PC-3 (cell line): ENCODE measurements at regions not wholly inside any gene's neighbourhood (a gene's known extent, or its start where the extent isn't known, plus 50 kb on each side); places are given as distances from the start of the nearest gene placed in this dataset.

Experiments
- ATAC-seq: fragments of 200-7000 bp; cut with Tn5 transposase; 2 replicates; pipeline ENCODE4 v1.9.1; 2020; ENCODE audit warnings: mild to moderate bottlenecking, moderate library complexity
- BruUV-seq: library from RNA; stranded (reverse); fragments of 400-500 nt; replicated peaks from 2 replicates; lab custom pipeline; 2021; lab: Mats Ljungman, UMichigan
- CTCF ChIA-PET: fragments of 300-600 bp; sonication (Branson Sonifier 250); formaldehyde crosslinking; loops from one replicate; lab custom pipeline; 2022; ENCODE audit warnings: antibody characterized with exemption; lab: Charles Lee
- POLR2A ChIA-PET: fragments of 300-600 bp; sonication (Branson Sonifier 250); formaldehyde crosslinking; loops from one replicate; lab custom pipeline; 2022; ENCODE audit warnings: antibody characterized with exemption; ENCODE audit not compliant: unreplicated experiment; lab: Charles Lee
- DNase-seq: peaks from one replicate; pipeline ENCODE4 v3.0.0-alpha.2; 2015
- H2AFZ ChIP-seq: fragments of 300-600 bp; sonication (generic); 2 replicates; pipeline ENCODE4 v1.6.0; 2016; ENCODE audit warnings: antibody characterized with exemption, low read length
- H3F3A ChIP-seq: fragments of 300-600 bp; sonication (generic); one replicate; pipeline ENCODE4 v1.6.0; 2017; ENCODE audit warnings: antibody characterized with exemption, low read length, control low read depth, mild to moderate bottlenecking; ENCODE audit not compliant: unreplicated experiment
- H3K27ac ChIP-seq: fragments of 300-600 bp; sonication (generic); 2 replicates; pipeline ENCODE4 v1.5.1; 2016; ENCODE audit warnings: mild to moderate bottlenecking, low read length
- H3K27me3 ChIP-seq: fragments of 300-600 bp; sonication (generic); 2 replicates; pipeline ENCODE4 v1.6.1; 2016; ENCODE audit warnings: low read length, mixed read lengths
- H3K36me3 ChIP-seq: fragments of 300-600 bp; sonication (generic); 2 replicates; pipeline ENCODE4 v1.6.1; 2016; ENCODE audit warnings: low read depth, mixed run types, low read length, mixed read lengths
- H3K4me1 ChIP-seq: fragments of 300-600 bp; sonication (generic); 2 replicates; pipeline ENCODE4 v1.5.1; 2016; ENCODE audit warnings: low read length; ENCODE audit not compliant: insufficient read depth
- H3K4me2 ChIP-seq: fragments of 300-600 bp; sonication (generic); 2 replicates; pipeline ENCODE4 v1.6.0; 2016; ENCODE audit warnings: low read length
- H3K4me3 ChIP-seq: fragments of 300-600 bp; sonication (generic); 2 replicates; pipeline ENCODE4 v1.5.1; 2016; ENCODE audit warnings: mild to moderate bottlenecking, low read length, mixed read lengths
- H3K79me2 ChIP-seq: fragments of 300-600 bp; sonication (generic); 2 replicates; pipeline ENCODE4 v1.6.1; 2017; ENCODE audit warnings: low read length, mixed read lengths
- H3K9ac ChIP-seq: fragments of 300-600 bp; sonication (generic); 2 replicates; pipeline ENCODE4 v1.6.0; 2016; ENCODE audit warnings: mild to moderate bottlenecking, low read length
- H3K9me2 ChIP-seq: fragments of 300-600 bp; sonication (generic); replicated peaks from 2 replicates; pipeline ENCODE4 v1.6.1; 2016; ENCODE audit warnings: mixed run types, low read length, mixed read lengths
- H3K9me3 ChIP-seq: fragments of 300-600 bp; sonication (generic); 2 replicates; pipeline ENCODE4 v1.6.1; 2016; ENCODE audit warnings: low read length, mixed read lengths
- H4K20me1 ChIP-seq: fragments of 300-600 bp; sonication (generic); 2 replicates; pipeline ENCODE4 v1.6.1; 2016; ENCODE audit warnings: low read length, mixed read lengths
- EZH2 ChIP-seq: fragments of 300-600 bp; sonication (generic); IDR thresholded peaks from one replicate; pipeline ENCODE4 v1.6.1; 2017; ENCODE audit warnings: antibody characterized with exemption, mild to moderate bottlenecking, low read length; ENCODE audit not compliant: unreplicated experiment
- EZH2phosphoT487 ChIP-seq: fragments of 300-600 bp; sonication (generic); IDR thresholded peaks from 2 replicates; pipeline ENCODE4 v1.6.1; 2018; ENCODE audit warnings: mild to moderate bottlenecking, antibody characterized with exemption, low read length, borderline replicate concordance
- intact Hi-C: fragments of 100-400 bp; cut with micrococcal nuclease; formaldehyde crosslinking; loops from 2 replicates; pipeline ENCODE4 v1.9.0; 2023
- TF ChIP-seq, protein P1 (sequence below): fragments of 300-600 bp; sonication (generic); conservative IDR thresholded peaks from 2 replicates; pipeline ENCODE4 v1.5.1; 2017; ENCODE audit warnings: antibody characterized with exemption, low read depth, mild to moderate bottlenecking, low read length

DNA sequence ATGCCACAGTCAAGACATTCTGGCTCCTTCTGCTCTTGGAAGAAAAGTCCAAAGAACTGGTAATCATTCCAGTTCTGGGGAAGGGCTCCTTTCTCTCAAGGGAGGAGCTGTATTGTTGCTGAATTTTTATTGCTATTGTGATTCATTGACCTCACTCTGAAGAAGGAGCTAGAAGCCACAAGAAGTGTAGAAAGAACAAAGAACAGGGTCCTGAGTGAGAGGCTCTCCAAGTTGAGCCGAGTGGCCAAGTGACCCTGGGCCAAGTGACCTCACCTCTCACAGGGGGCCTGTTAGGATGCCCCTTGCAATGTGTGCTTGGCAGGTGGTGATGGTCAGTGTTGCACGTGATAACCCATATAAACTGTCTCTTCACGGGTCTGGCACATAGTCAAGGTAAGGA, 173.3 kb downstream of the FGF18 start:
- ATAC-seq (no peak), DNase-seq (peak; percentile 23)
- peaks cover 6% of the 10 kb centered on the region for H3K4me1 ChIP-seq
- H2AFZ ChIP-seq = no peak overlapping the region
- no peak overlapping the region for H3K27ac ChIP-seq
- H4K20me1 ChIP-seq = no peaks in the 10 kb centered on the region
- CTCF ChIA-PET = no interaction called here
- TF ChIP-seq EZH2 (no peak), EZH2phosphoT487 (no peak)
- TF ChIP-seq, protein P1, sequence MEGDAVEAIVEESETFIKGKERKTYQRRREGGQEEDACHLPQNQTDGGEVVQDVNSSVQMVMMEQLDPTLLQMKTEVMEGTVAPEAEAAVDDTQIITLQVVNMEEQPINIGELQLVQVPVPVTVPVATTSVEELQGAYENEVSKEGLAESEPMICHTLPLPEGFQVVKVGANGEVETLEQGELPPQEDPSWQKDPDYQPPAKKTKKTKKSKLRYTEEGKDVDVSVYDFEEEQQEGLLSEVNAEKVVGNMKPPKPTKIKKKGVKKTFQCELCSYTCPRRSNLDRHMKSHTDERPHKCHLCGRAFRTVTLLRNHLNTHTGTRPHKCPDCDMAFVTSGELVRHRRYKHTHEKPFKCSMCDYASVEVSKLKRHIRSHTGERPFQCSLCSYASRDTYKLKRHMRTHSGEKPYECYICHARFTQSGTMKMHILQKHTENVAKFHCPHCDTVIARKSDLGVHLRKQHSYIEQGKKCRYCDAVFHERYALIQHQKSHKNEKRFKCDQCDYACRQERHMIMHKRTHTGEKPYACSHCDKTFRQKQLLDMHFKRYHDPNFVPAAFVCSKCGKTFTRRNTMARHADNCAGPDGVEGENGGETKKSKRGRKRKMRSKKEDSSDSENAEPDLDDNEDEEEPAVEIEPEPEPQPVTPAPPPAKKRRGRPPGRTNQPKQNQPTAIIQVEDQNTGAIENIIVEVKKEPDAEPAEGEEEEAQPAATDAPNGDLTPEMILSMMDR = no peak
- H3K36me3 ChIP-seq = no peaks in the 10 kb centered on the region
- H3K79me2 ChIP-seq = no peaks in the 10 kb centered on the region
- POLR2A ChIA-PET = no interaction called here
- intact Hi-C loops = no loop called here
- H3K4me3 ChIP-seq = no peak overlapping the region
- no peaks in the 10 kb centered on the region for H3K9me3 ChIP-seq
- H3K9me2 ChIP-seq = no peaks in the 10 kb centered on the region
- no peak overlapping the region for H3K9ac ChIP-seq
- H3K27me3 ChIP-seq = peaks cover 36% of the 10 kb centered on the region
- no peak overlapping the region for H3K4me2 ChIP-seq
- BruUV-seq = no TSS peak
- H3F3A ChIP-seq = no peaks in the 10 kb centered on the region

DNA sequence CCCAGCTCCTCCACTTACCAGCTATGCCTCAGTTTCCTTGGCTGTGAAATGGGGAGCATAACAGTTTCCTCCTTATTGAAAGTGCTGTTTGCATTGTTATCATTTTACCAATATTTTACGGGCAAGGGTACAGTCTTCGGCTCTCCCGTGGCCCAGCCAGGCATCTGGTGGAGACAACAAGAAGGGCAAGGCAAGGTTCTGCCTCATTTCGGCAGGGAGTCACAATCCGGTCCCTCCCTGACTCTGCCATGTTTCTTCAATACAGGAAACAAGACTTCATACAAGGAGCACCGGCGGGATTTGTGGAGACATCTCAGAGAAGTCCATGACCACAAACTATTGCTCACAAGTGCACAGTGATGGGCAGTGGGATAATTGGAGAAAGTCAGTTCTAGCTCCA, 174.0 kb downstream of the FGF18 start:
- Histone ChIP-seq H3K4me1 (peaks cover 6% of the 10 kb centered on the region), H3K27ac (no peak overlapping the region), H3K9me2 (no peaks in the 10 kb centered on the region), H3F3A (no peaks in the 10 kb centered on the region), H3K4me2 (no peak overlapping the region), H3K79me2 (no peaks in the 10 kb centered on the region), H3K36me3 (no peaks in the 10 kb centered on the region), H2AFZ (no peak overlapping the region), H3K9me3 (no peaks in the 10 kb centered on the region), H3K9ac (no peak overlapping the region), H3K27me3 (peaks cover 30% of the 10 kb centered on the region), H4K20me1 (no peaks in the 10 kb centered on the region), H3K4me3 (no peak overlapping the region)
- no peak for ATAC-seq
- no peak for DNase-seq
- ChIA-PET CTCF (no interaction called here), POLR2A (no interaction called here)
- TF ChIP-seq, protein P1 = no peak
- no peak for TF ChIP-seq EZH2
- no peak for TF ChIP-seq EZH2phosphoT487
- BruUV-seq = no TSS peak
- intact Hi-C loops = no loop called here

DNA sequence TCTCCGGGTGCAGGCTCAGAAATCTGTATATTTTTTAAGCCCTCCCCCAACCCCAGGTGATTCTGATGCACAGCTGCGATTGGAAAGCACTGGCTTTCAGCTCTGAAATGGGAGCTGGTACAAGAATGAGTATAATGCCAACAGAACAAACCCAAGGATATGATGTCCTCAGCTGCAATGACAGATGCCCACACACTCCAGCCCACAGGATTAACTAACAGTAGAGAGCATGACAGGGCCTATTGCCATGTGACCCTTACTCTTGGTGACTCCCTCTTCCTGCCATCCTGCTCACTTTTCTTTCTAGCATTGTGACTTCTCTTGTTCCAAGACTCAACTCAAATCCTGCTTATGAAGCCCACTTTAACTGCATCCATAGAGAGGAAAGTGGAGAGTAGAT, 174.5 kb downstream of the FGF18 start:
- no peak overlapping the region for H3K9ac ChIP-seq
- POLR2A ChIA-PET = no interaction called here
- no peak for TF ChIP-seq EZH2
- TF ChIP-seq EZH2phosphoT487 = no peak
- TF ChIP-seq, protein P1 = no peak
- no peaks in the 10 kb centered on the region for H3K79me2 ChIP-seq
- no peak overlapping the region for H3K4me2 ChIP-seq
- no peak overlapping the region for H2AFZ ChIP-seq
- no peaks in the 10 kb centered on the region for H3F3A ChIP-seq
- H3K36me3 ChIP-seq = no peaks in the 10 kb centered on the region
- CTCF ChIA-PET = no interaction called here
- no TSS peak for BruUV-seq
- no peaks in the 10 kb centered on the region for H3K9me3 ChIP-seq
- H3K9me2 ChIP-seq = no peaks in the 10 kb centered on the region
- ATAC-seq (no peak), DNase-seq (no peak)
- H3K27me3 ChIP-seq = peaks cover 24% of the 10 kb centered on the region
- no peaks in the 10 kb centered on the region for H4K20me1 ChIP-seq
- H3K4me3 ChIP-seq = no peak overlapping the region
- peaks cover 6% of the 10 kb centered on the region for H3K4me1 ChIP-seq
- intact Hi-C loops = no loop called here
- H3K27ac ChIP-seq = no peak overlapping the region
